HG03378 (cell line): ENCODE measurements at regions not wholly inside any gene's neighbourhood (a gene's known extent, or its start where the extent isn't known, plus 50 kb on each side); places are given as distances from the start of the nearest gene placed in this dataset.

Experiments
- ATAC-seq: cut with Tn5 transposase; IDR thresholded peaks from one replicate; pipeline ENCODE4 v1.9.1; 2021; ENCODE audit warnings: mild to moderate bottlenecking, moderate library complexity; ENCODE audit not compliant: unreplicated experiment

DNA sequence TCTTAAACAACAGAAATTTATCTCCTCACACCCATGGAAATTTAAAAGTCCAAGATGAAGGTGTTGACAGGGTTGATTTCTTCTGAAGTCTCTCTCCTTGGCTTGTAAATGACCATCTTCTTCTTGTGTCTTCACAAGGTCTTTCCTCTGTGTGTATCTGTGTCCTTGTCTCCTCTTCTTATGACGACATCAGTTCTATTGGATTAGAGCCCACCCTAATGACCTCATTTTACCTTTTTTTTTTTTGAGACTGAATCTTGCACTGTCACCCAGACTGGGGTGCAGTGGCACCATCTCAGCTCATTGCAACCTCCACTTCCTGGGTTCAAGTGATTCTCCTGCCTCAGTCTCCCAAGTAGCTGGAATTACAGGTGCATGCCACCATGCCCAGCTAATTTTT is 429.0 kb upstream of the CDH5 start:
- ATAC-seq, result no peak

DNA sequence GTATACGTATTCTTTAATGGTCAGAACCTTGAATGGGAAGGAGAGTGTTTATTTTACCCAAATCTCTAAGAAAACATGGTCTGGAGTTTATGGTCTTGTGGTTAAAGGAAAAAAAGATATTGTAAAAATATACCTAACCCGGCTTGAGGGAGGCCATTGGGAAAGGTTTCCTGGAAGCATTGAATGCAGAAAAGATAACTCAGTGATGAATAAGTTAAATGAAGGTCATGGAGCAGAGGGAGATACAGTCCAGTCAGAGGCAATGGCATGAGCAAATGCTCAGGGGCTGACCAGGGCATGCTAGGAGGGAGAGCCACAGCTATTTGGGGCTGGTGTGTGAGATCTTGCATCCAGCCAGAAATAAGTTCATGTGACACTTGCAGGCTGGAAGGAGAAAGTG is 430.4 kb upstream of the CDH5 start:
- no peak for ATAC-seq

DNA sequence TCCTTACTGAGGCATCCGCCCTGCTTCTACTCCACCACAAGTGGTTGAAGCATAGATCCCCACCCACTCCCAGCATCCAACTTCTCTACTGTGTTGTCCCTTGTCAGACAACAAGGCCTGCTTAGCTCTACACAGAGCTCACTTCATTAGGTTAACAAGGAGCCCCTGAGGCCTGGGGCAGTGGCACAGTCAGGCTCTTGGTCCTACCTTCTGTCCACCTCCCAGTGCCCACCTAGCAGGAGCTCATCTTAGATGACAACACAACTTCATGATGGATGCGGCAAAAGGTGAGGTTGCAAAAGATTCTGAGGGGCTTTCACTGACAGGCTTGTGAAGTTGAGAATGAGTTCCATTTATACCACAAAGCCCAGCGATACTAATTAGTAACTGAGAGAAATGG is 432.0 kb upstream of the CDH5 start:
- ATAC-seq, result no peak

DNA sequence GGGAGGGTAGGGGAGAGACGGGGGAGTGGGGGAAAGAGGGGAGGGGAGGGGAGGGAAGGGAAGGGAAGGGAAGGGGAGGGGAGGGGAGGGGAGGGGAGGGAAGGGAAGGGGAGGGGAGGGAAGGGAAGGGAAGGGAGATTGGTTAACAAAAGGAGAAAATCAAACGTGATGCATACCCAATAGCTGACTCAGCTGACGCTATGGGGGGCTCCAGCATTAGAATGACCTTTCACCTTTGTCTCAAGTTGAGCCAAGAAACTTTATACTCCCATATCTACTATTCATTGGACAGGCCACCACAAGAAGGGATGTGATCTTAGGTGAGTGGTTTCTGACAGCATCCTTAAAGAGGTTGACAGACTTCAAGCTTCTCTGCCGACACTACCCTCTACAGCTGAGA is 432.8 kb upstream of the CDH5 start:
- no peak for ATAC-seq

DNA sequence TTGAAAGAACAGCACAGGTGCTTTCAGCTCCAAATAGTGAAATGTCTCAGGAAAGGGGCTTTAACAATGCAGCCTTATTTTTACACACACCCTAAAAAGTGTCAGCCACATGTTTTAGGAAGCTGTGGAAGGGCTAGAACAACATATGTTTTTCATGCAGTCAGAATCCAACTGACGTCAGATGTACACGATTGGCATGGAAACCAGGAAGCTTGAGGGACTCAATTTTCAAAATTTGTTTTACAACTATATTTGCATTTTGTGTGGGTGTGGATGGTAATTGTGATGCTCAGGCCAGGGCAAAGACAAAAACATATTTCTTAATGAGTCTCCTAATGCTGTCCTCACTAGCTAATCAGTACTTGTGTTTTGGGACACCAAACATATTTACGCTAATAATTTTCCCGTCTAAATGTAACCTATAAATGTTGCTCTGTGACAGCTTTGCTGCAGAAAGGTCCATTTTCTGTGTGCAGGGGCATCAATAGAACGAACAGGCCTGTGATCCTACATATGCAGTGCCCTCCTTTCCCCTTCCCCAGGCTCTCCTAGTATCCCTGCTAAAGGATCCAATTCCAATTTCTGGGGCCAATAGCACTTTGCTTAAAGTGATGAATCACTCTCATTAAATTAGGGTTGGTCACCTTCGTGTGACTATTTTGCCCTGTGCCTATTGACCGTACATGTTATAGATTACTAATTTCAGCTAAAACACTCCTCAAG is 434.0 kb upstream of the CDH5 start:
- ATAC-seq, result no peak

DNA sequence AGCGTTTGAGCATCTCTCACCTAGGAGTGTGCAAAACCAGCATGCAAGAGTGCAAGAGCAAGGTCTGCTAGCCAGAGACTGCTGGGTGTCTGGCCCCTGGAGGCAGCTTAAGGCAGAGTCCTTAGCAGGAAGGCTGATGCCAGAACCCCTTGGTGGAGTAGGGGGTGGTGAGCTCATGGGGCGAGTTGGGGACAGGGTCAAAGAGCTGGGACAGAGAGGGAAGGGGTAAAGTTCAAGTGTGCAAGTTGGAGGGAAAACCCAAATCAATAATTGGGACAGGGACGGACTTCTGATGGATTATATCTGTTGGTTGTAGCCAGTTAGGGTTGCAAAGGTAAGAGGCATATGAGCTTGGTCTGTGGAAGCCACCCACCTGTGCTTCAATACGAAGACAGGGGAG is 443.6 kb upstream of the CDH5 start:
- no peak for ATAC-seq

DNA sequence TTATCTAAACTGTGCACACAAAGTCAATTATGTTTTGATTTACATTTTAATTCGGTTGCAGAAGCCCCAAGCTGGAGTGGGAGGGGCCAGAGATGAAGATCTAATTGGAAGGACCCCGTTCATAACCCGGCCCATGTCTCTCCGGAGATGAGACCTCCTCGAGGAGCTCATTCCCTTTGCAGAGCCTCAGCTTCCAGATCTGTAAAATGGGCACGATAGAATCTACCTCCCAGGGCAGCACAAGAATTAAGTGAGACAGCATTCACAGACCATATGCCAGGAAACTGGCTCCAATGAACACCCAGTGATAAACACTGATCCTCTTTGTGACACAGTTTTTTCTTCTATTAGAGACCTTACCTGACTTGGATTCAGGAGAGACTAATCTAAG is 446.5 kb upstream of the CDH5 start:
- no peak for ATAC-seq

DNA sequence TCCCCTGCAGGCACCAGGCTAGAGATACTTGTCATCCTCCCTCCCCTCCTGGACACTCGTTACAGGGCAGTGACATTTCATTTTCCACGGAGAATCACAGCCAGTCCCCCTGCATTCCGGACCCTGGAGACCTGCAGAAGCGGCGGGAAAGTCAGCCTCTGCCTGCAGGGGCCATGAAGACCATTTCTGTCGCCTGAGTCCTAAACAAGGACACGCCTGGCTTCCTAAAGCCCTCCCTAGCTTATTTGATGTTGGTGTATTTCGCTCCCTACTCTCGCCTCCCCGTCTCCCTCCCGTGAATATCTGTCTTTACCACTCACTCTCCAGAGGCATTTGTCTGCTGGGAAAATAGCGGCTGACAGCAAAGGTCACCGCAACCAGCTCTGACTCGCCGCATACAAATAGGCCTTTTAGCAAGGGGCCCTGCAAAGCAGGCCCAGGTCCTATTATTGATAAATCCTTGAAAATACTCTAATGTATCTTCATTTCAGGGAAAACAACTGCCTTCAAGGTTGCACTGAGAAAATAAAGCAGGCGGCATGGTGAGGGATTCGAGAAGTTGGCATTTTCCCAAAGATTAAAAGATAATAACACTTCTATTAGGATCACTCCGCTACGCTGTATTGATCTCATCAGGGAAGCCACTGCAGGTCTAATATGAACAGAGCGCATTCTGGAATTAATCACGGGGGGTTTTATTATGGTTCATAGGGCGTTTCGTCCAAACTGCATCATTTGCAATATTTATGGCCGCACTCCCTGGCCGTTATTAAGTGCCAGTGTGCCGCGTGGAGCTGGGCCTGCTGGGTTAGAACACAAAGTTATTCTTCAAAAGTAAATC is 447.1 kb upstream of the CDH5 start:
- ATAC-seq, result no peak

DNA sequence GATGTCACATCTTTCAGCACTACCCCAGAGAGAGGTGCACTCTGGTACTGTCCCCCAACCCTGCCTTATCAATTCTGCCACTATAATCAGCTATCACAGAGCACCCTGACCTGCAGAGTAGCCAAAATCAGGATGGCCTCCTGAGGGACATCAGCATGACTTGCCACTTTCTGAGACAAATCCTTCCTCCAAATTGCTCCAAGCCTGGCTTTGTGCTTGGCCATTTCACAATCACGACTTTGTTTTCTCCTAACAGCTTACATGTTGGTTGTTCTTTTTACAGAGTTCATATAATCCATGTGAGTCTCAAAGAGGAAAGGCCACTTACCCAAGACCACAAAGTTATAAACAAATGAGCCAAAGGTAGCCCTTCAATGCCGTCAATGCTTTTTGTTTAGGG is 449.0 kb upstream of the CDH5 start:
- no peak for ATAC-seq

DNA sequence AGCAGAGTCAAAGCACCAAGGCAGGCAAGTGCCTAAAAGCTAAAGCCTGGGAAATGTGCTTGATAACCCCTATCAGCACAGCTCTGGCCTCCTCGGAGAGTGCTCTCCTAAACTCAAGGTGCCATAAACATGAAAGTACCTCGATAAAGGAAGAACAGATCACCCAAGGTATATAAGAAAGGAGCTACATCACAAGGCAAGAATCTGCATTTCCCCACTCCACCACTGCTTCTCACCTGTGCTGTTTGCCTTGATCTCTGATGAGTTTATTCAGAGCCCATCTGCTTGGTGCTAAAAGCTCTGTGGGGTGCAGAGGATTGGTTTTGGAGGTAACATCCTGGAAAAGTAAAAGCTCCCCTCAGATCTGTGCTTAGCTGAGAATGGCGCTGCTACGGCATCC is 449.5 kb upstream of the CDH5 start:
- ATAC-seq, result no peak

DNA sequence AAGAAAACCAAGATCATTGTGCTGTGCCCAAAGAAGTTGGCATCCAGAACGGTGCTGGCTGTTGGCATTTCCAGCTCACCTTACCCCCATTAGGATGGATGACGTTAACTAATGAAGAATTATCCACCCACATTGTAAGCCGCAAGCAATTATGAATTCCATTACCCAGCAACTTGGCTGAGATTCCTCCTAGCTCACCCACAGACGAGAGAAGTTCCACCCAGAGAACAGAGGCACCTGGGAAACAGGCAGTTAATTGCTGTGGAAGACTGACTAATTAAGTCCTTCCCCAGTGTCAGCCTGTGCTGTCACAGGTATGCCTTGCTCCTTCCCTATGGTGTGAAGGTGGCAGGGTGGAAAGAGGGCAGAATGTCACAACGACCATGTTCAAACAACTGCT is 456.2 kb upstream of the CDH5 start:
- no peak for ATAC-seq

DNA sequence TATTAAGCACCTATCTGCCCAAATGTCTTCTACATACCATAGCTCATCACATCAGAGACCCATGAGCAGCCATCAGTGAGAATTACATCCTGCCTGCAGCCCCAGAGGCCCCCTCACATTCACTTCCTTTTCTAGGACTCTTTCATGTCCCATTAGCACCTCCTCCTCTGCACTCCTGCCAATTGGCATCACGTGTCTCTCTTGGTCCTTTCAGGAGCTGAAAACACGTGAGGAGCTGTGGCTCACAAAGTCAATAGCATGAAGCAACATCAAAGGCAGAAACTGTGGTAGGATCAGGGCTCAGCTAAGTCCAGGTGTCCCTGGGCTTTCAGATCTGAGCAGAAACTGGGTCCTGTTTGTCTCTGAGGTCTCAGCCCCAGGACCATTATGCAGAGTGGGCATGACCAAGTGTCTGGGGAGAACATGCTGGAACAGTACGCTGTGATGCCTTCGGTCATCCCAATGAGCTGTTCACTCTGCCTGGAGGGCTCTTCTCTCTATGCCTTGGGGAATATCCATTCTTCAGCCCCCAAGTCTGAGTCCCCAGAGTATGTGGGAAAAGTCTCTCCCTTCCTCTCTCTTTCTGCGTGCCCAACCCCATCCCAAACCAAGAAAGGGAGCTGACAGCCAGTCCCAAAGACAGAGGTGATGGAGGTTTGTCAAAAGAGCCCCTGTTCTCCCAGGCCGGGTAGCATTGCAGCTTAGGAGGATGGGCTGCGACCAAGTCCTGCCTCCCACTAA is 457.0 kb upstream of the CDH5 start:
- no peak for ATAC-seq

DNA sequence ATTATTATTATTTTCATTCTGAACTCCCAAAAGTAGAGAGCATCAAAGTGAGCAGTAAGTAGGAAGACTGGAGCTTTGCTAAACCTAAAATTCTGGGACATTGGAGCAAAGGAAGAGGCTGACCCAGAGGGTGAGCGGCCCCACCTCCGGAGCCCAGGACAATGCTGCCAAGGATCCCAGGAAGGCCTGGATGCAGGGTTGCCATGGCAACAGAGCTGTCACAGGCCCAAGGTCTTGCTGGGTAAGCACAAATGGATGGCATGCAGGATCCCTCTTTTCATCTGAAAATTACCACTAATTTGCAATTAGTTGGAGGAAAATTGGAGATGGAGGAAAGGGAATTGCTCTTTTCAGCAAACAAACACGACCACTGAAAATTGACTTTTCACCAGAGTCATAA is 457.9 kb upstream of the CDH5 start:
- no peak for ATAC-seq

DNA sequence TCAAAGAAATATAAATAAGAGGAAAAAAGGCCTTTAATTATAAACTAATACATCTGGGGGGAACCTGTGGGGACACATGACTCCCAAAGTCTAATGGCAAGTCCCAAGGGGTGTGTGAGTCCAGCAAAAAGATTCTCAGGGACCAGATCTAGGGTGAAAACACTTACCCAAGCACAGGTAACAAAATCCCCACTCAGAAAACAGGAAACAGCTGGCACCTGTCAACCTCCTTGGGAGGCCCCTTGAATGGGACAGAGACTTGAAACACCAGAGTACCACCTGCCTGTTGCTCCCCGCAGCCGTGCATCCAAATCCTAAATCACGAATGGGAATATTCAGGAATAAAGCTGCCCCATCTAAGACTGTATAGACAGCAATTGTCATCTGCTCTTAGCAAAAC is 461.2 kb upstream of the CDH5 start:
- no peak for ATAC-seq

DNA sequence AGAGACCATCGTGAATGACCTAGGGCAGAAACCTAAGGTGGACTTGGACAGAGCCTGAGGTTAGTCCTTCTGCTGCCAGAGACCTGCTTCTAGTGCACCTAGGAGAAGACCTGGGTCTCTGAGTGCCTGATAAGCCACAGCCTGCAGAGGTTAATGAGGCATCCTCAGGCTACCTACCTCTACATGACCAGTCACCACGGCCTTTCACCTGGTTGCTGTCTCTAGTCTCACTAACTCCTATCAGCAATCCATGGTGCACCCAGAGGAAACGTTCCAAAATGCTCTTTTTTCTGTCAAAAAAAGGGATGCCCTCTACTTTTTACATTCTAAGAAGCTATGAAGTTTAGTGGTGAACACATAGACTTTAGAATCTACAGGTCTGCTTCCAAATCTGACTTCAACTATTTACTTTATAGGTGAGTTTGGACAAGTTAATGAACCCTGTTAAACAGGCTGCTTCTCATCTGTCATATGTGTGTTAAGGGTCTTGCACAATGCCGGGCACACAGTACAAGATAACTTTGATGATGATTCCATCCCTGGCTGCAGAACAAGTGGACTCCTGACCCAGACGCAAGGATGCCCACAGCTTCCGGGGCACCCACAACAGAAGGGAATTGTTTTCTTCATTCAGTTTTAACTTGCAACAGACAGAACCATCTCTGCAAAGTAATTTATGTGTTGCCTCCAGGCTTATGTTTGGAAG is 469.9 kb upstream of the CDH5 start:
- ATAC-seq, result no peak

DNA sequence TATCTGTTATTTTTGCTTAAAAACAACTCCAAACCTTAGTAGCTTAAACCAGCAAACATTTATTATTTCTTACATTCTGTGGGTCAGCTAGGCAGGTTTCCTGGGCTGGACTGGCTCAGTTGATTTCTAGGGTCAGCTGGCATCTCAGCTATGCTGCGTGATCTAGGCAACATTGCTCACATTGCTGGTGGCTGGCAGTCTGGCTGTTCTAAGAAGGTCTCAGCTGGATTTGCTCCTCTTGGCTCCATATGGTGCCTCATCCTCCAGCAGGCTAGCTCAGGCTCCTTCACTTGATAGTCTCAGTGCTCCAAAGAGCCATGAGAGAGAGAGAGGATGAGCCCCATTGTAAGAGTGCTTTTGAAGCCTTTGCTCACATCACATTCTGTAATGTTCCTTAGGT is 470.6 kb upstream of the CDH5 start:
- ATAC-seq, result no peak

DNA sequence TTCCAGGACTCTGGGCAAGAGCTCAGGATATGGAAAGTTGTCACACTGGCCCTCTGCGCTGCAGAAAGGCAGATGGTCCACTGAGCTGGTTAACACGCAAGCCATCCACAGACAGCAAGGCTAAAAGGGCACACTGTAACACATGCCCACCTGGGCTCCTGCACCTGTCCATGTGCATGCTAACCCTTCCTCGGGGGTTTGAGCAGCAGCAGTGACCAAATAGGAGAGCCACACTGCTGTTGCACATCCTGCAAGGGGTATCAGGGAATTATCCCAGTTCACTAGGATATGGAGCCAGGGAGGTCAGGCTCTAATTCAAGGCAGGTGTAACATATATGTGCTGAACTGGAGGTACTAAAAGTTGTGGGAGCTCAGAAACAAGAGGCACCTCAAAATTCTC is 471.0 kb upstream of the CDH5 start:
- ATAC-seq, result no peak

DNA sequence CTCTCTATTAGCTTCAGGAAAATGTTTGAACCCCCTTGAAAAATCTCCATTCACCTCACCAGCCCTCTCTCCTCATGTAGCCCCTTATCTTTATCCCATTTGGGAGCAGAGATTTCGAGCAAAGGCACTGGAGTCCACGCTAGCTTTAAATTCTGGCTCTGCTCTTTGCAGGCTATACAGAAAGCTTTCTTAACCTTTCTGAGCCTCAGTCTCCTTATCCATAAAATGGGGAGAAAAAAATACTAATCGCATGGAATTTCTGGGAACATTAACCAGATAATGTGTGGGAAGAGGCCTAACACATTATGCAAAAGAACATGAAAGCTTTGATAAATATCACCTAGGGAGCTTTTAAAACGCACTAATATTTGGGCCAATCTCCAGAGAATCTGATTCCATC is 476.3 kb upstream of the CDH5 start:
- no peak for ATAC-seq

DNA sequence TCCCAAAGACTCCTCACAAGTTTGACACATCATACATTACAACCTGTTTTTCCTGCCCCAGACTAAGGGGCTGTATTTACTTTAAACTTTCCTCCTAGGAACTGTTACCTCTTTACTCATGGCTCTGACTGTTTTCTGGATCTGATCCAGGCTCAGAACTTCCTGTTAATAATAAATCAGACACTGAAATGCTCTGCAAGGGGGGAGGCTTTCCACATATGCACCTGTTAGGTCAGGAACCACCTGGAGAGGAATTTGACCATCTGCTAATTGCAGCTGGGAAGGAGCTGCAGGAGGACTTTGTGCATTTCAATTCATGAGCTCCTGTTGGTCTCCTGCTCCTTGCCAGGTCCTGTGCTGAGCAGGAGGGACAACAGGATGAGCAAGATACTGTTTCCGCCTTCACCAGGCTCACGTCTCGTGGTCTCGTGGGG is 476.9 kb upstream of the CDH5 start:
- no peak for ATAC-seq

DNA sequence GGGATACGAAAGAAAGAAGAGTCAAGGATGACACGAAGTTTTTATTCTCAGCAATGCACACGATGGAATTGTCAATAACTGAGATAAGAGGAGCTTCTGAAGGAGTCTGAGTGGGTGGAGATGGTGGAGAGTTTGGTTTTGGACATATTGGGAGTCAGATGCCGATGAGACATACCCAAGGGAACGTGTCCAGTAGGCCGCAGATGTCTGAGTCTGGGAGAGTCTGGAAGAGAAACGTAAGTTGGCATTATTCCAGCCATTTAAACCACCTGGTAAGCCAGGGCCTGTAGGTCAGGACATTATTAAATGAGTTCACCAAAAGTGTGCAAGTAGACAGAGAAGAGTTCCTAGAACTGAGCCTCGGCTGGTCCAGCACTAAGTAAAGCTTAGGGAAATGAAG is 478.3 kb upstream of the CDH5 start:
- ATAC-seq, result no peak

DNA sequence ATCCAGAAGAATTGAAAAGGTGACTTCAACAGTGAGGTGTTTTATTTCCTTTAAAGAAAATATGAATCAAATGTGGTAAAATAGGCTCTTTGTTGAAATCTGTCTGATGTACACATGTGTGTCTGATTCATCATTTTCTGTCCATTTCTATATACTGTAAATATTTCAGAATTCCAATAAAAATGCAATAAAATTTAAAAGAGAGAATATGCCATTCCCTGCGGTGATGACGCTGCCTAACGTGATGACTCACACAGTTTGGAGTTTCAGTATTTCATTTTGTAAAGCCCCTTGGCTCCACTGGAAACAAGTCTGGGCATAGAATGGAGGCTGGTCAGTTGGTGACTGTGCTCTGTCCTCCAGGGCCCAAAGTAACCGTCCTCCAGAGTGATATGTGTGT is 482.5 kb upstream of the CDH5 start:
- no peak for ATAC-seq
